GM13977 (cell line): ENCODE measurements at regions not wholly inside any gene's neighbourhood (a gene's known extent, or its start where the extent isn't known, plus 50 kb on each side); places are given as distances from the start of the nearest gene placed in this dataset.

Source experiments
- DNase-seq: peaks from one replicate; pipeline ENCODE4 v3.0.0; 2012; ENCODE audit warnings: low spot score
- CTCF ChIP-seq: IDR thresholded peaks from 2 replicates; pipeline ENCODE4 v1.5.1; 2012; ENCODE audit warnings: mild to moderate bottlenecking, control low read depth; ENCODE audit not compliant: insufficient read depth; ENCODE audit errors: extremely low read depth, missing control alignments
- in situ Hi-C: fragments of 300-500 bp; cut with MboI; formaldehyde crosslinking; loops from one replicate; pipeline ENCODE4 v1.12.0; 2022; ENCODE audit warnings: low sequenced_read_pairs, low pct_unique_long_range_greater_than_20kb, mixed read lengths, inconsistent platforms; ENCODE audit not compliant: unreplicated experiment

- in situ Hi-C loops: no loop called here
- no peak for TF ChIP-seq CTCF
- no peak for DNase-seq
These were observed 488.8 kb downstream of the IRS2 start for GRCh38 chr13:109297628-109298027.

DNA sequence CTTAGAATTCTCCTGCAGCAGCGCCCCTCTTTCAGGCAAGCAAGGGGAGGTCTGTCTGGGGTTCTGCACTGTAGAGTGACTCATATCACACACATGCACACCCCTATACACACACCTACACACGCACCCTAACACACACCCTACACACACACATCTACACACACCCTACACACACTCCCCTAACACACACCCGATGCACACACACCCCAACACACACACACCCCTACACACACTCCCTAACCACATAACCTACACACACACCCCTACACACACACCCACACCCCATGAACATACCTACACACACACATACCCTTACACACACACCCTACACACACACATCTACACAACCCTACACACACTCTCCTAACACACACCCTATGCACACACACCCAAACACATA is 493.2 kb downstream of the IRS2 start:
- no peak for DNase-seq
- TF ChIP-seq CTCF: no peak
- in situ Hi-C loops: no loop called here

DNA sequence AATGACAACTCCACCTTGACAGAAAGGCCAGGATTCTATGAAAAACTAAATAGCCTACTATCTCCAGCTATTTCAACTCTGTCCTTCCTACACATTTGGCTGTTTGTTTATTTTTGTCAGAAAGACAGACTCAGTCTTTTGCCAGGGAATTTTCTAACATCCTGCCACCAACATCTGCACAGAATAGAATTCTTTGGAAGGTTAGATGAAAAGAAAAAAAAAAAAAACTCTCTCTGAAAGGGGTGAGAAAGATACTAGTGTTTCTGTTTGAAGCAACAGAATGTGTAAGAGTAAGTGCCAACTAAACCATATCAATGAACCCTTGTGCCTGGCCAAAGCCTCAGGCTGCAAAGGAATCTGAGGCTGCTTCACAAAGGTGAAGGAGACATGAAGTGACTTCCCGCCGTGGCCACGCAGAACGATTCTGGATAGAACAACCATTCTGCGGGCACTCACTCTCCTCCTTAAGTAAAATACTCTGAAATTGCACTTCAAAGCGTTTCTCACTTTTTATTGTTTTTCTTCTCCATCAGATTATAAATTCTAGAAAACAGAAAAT is 498.2 kb downstream of the IRS2 start:
- no peak for TF ChIP-seq CTCF
- in situ Hi-C loops: no loop called here
- no peak for DNase-seq

DNA sequence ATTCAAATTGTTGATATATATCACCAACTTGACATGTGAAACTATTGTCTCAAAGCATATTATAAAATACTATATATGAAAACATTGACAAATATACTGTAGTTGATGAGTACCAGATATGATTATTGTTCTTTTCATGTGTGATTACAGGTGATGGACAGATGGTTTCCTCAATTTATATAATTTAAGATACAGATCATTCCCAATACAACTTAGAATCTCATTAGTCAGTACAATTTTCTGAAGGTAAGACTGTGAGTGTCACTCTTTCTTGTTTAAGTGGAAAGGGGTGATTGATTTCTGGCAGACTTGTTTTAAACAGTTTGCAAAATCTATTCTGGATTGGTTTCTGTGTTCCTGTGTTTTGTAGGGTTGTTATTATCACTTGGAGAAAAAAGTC is 498.8 kb downstream of the IRS2 start:
- in situ Hi-C loops: no loop called here
- no peak for DNase-seq
- TF ChIP-seq CTCF: no peak

DNA sequence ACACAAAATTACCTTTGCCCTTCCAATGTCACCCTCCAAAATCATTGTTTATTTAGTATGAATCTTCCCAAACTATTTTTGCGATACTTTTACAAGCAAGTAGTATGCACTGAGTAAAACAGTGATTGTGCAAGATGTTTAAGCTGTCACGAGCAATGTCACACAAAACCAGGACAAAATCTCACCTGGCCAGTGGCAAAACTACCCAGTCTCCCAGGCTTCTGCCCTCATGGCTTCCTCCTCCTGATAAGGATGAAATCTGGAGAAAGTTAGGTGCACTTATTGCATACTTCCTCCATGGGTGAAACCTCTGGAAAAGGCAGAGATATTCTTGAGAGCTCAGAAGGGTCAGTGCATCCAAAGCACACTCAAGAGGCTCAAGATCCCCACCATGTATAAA is 500.8 kb downstream of the IRS2 start:
- in situ Hi-C loops: no loop called here
- no peak for DNase-seq
- TF ChIP-seq CTCF: no peak

GRCh38 chr13:109281903-109282635 is 504.3 kb downstream of the IRS2 start:
- in situ Hi-C loops: no loop called here
- TF ChIP-seq CTCF: no peak

More at GRCh38 chr13:109281903-109282635, 504.3 kb downstream of the IRS2 start:
- DNase-seq: no peak
